ENCODE measurements at regions not wholly inside any gene's neighbourhood (a gene's known extent, or its start where the extent isn't known, plus 50 kb on each side); places are given as distances from the start of the nearest gene placed in this dataset.

DNA sequence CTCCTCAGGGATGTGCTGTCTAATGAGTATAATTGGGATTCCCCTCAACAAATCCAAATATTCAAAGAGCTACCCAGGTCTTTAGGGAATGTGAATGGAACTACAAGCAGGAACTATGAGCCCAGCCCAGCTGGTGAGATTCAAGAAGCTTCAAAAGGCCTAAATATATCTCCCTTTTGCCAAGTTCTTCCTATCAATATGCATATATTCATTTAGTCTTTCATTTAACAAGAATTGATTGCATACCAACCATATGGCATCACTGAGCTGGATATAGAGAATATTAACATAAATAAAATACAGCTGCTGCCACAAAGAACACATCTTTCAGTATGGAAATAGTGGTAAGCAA lies 58.9 kb upstream of the PRSS23 start:
- peaks cover 4% of the 10 kb centered on the region; the same call in 1 of the 3 replicates for H3K9me3 Mint-ChIP-seq

More for the DNA sequence above, 58.9 kb upstream of the PRSS23 start:
- Mint-ChIP-seq H3K4me1 (peaks cover 18% of the 10 kb centered on the region), H3K36me3 (ENCODE audit: low read depth) (peaks cover 3% of the 10 kb centered on the region; the same call in 1 of the 3 replicates), H3K27me3 (ENCODE audit: insufficient read depth, low read depth, poor library complexity) (no peaks in the 10 kb centered on the region), H3K27ac (peak overlapping the region; percentile 93; the same call in 1 of the 2 replicates), H3K4me3 (no peak overlapping the region)
- no peaks in the 10 kb centered on the region for H3F3A ChIP-seq (replicated peaks; ENCODE audit: low read depth)
- DNase-seq (ENCODE audit: low spot score) = no peak
- H3K36me3 ChIP-seq (ENCODE audit: insufficient read depth) = no peaks in the 10 kb centered on the region
- H3K27ac ChIP-seq (ENCODE audit: low read depth) = no peak overlapping the region
- no peak overlapping the region for H3K4me2 ChIP-seq
- H3K79me2 ChIP-seq (replicated peaks; ENCODE audit: insufficient read depth) = no peaks in the 10 kb centered on the region
- H3K4me1 ChIP-seq (ENCODE audit: insufficient read depth) = no peaks in the 10 kb centered on the region
- no peak for TF ChIP-seq POLR2AphosphoS5 (IDR thresholded peaks at IDR 0.05; ENCODE audit: low read depth)
- no peak for TF ChIP-seq EZH2phosphoT487 (IDR thresholded peaks at IDR 0.05; ENCODE audit: unreplicated experiment)
- no peak for TF ChIP-seq ZNF114 (CRISPR knock-in tag; IDR thresholded peaks at IDR 0.05)
- no peak for TF ChIP-seq REST (IDR thresholded peaks at IDR 0.05; ENCODE audit: unreplicated experiment)
- no peak for TF ChIP-seq ETS1 (IDR thresholded peaks at IDR 0.05)
- TF ChIP-seq STAT1 (IDR thresholded peaks at IDR 0.05; ENCODE audit: unreplicated experiment) = no peak
- no peak for TF ChIP-seq EZH2 (IDR thresholded peaks at IDR 0.05; ENCODE audit: low read depth, unreplicated experiment)
- no peak for TF ChIP-seq ZNF331 (CRISPR knock-in tag; IDR thresholded peaks at IDR 0.05; ENCODE audit: low read depth)
- no peak for TF ChIP-seq JUNB (IDR thresholded peaks at IDR 0.05; ENCODE audit: unreplicated experiment)
- TF ChIP-seq, protein P1, sequence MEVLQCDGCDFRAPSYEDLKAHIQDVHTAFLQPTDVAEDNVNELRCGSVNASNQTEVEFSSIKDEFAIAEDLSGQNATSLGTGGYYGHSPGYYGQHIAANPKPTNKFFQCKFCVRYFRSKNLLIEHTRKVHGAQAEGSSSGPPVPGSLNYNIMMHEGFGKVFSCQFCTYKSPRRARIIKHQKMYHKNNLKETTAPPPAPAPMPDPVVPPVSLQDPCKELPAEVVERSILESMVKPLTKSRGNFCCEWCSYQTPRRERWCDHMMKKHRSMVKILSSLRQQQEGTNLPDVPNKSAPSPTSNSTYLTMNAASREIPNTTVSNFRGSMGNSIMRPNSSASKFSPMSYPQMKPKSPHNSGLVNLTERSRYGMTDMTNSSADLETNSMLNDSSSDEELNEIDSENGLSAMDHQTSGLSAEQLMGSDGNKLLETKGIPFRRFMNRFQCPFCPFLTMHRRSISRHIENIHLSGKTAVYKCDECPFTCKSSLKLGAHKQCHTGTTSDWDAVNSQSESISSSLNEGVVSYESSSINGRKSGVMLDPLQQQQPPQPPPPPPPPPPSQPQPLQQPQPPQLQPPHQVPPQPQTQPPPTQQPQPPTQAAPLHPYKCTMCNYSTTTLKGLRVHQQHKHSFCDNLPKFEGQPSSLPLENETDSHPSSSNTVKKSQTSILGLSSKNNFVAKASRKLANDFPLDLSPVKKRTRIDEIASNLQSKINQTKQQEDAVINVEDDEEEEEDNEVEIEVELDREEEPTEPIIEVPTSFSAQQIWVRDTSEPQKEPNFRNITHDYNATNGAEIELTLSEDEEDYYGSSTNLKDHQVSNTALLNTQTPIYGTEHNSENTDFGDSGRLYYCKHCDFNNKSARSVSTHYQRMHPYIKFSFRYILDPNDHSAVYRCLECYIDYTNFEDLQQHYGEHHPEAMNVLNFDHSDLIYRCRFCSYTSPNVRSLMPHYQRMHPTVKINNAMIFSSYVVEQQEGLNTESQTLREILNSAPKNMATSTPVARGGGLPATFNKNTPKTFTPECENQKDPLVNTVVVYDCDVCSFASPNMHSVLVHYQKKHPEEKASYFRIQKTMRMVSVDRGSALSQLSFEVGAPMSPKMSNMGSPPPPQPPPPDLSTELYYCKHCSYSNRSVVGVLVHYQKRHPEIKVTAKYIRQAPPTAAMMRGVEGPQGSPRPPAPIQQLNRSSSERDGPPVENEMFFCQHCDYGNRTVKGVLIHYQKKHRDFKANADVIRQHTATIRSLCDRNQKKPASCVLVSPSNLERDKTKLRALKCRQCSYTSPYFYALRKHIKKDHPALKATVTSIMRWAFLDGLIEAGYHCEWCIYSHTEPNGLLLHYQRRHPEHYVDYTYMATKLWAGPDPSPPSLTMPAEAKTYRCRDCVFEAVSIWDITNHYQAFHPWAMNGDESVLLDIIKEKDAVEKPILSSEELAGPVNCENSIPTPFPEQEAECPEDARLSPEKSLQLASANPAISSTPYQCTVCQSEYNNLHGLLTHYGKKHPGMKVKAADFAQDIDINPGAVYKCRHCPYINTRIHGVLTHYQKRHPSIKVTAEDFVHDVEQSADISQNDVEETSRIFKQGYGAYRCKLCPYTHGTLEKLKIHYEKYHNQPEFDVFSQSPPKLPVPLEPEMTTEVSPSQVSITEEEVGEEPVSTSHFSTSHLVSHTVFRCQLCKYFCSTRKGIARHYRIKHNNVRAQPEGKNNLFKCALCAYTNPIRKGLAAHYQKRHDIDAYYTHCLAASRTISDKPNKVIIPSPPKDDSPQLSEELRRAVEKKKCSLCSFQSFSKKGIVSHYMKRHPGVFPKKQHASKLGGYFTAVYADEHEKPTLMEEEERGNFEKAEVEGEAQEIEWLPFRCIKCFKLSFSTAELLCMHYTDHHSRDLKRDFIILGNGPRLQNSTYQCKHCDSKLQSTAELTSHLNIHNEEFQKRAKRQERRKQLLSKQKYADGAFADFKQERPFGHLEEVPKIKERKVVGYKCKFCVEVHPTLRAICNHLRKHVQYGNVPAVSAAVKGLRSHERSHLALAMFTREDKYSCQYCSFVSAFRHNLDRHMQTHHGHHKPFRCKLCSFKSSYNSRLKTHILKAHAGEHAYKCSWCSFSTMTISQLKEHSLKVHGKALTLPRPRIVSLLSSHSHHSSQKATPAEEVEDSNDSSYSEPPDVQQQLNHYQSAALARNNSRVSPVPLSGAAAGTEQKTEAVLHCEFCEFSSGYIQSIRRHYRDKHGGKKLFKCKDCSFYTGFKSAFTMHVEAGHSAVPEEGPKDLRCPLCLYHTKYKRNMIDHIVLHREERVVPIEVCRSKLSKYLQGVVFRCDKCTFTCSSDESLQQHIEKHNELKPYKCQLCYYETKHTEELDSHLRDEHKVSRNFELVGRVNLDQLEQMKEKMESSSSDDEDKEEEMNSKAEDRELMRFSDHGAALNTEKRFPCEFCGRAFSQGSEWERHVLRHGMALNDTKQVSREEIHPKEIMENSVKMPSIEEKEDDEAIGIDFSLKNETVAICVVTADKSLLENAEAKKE (CRISPR knock-in tag; IDR thresholded peaks at IDR 0.05) = no peak
- no peak for TF ChIP-seq CTCF (conservative IDR thresholded peaks at IDR 0.05; ENCODE audit: low read depth in 2 of 2)
- TF ChIP-seq NANOG (IDR thresholded peaks at IDR 0.05; ENCODE audit: borderline replicate concordance) = no peak
- no peak for TF ChIP-seq CREB1 (CRISPR knock-in tag; IDR thresholded peaks at IDR 0.05; ENCODE audit: low read depth)
- peaks cover 16% of the 10 kb centered on the region; the same call in 1 of the 2 replicates for H3K9me2 ChIP-seq (ENCODE audit: insufficient read depth)
- H2AFZ ChIP-seq = peak overlapping the region; percentile 61; the same call in 1 of the 2 replicates
- H3K27me3 ChIP-seq (ENCODE audit: insufficient read depth) = no peaks in the 10 kb centered on the region
- ATAC-seq = no peak
- no peak overlapping the region for H3K4me3 ChIP-seq
- H4K20me1 ChIP-seq (replicated peaks; ENCODE audit: insufficient read depth) = no peaks in the 10 kb centered on the region

Measured in GM23338 (cell line).